ENCODE measurements at regions not wholly inside any gene's neighbourhood (a gene's known extent, or its start where the extent isn't known, plus 50 kb on each side); places are given as distances from the start of the nearest gene placed in this dataset.

DNA sequence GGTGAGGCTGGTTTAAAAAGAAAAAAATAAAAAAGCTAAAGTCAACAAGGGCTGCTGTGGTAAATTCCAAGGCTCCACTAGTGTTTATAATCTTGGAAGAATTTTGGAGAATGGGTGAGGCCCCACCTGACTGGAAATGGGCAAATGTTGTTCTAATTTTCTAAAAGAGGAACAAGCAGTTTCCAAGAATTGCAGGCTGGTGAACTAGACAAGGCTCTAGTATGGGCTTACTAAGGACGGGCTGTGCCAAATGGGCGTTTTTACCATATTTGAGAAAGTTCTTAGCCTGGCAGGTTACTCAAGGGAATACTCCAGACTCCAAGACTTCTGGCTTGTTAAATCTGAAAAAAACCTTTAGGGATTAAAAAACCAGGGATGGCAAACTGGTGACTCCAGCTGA lies 67.0 kb upstream of the ABHD2 start:
- TF ChIP-seq, protein P1, sequence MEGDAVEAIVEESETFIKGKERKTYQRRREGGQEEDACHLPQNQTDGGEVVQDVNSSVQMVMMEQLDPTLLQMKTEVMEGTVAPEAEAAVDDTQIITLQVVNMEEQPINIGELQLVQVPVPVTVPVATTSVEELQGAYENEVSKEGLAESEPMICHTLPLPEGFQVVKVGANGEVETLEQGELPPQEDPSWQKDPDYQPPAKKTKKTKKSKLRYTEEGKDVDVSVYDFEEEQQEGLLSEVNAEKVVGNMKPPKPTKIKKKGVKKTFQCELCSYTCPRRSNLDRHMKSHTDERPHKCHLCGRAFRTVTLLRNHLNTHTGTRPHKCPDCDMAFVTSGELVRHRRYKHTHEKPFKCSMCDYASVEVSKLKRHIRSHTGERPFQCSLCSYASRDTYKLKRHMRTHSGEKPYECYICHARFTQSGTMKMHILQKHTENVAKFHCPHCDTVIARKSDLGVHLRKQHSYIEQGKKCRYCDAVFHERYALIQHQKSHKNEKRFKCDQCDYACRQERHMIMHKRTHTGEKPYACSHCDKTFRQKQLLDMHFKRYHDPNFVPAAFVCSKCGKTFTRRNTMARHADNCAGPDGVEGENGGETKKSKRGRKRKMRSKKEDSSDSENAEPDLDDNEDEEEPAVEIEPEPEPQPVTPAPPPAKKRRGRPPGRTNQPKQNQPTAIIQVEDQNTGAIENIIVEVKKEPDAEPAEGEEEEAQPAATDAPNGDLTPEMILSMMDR (IDR thresholded peaks at IDR 0.05; ENCODE audit: low read depth, low read length, poor library complexity, severe bottlenecking), result no peak
- no peak for TF ChIP-seq EZH2phosphoT487 (IDR thresholded peaks at IDR 0.05; ENCODE audit: borderline replicate concordance, low read length)

Data from DOHH2 (cell line).